Heart right ventricle (tissue), 16 donors: ENCODE measurements at regions not wholly inside any gene's neighbourhood (a gene's known extent, or its start where the extent isn't known, plus 50 kb on each side); places are given as distances from the start of the nearest gene placed in this dataset.

Experiments
- ATAC-seq, 8 donors: fragments of 200-7000 bp; cut with Tn5 transposase; one replicate each; pipeline ENCODE4 v1.9.1; 2020; ENCODE audit warnings: mild to moderate bottlenecking in 8 of 8, moderate library complexity in 8 of 8, moderate number of reproducible peaks in 1 of 8
- DNase-seq, 2 donors: peaks; one replicate each; pipeline ENCODE4 v3.0.0-alpha.2; 2020
- H3K27ac ChIP-seq, 10 donors: fragments of 200-600 bp; sonication (generic) in 2 of 10; one replicate each; pipeline versions ENCODE4 v1.5.0 to v1.8.0; 2020 to 2022; ENCODE audit warnings: mild to moderate bottlenecking in 3 of 10
- H3K27me3 ChIP-seq, 7 donors: fragments of 200-600 bp; one replicate each; pipeline ENCODE4 v1.8.0; 2021 to 2022; ENCODE audit warnings: mild to moderate bottlenecking in 2 of 7
- H3K36me3 ChIP-seq, 9 donors: fragments of 200-600 bp; sonication (generic) in 1 of 9; one replicate each; pipeline versions ENCODE4 v1.5.0 to v1.8.0; 2020 to 2022; ENCODE audit warnings: mild to moderate bottlenecking in 2 of 9
- H3K4me1 ChIP-seq, 9 donors: fragments of 200-600 bp; sonication (generic) in 1 of 9; one replicate each; pipeline versions ENCODE4 v1.5.0 to v1.8.0; 2020 to 2022; ENCODE audit warnings: mild to moderate bottlenecking in 4 of 9
- H3K4me3 ChIP-seq, 10 donors: fragments of 200-600 bp; sonication (generic) in 2 of 10; one replicate each; pipeline versions ENCODE4 v1.5.0 to v1.8.0; 2020 to 2022; ENCODE audit warnings: mild to moderate bottlenecking in 7 of 10, moderate library complexity in 2 of 10
- H3K9me3 ChIP-seq, 11 donors: fragments of 200-600 bp in 10 of 11; sonication (generic) in 2 of 11; one replicate each; pipeline versions ENCODE4 v1.5.0 to v1.8.0; 2013 to 2022; ENCODE audit warnings: mild to moderate bottlenecking in 2 of 11, control low read depth in 1 of 11, moderate library complexity in 1 of 11
- CTCF ChIP-seq, 9 donors: fragments of 200-600 bp; sonication (generic) in 2 of 9; IDR thresholded peaks; one replicate each; pipeline versions ENCODE4 v1.5.0 to v1.8.0; 2021 to 2022; ENCODE audit warnings: antibody characterized with exemption in 9 of 9, mild to moderate bottlenecking in 5 of 9, moderate library complexity in 1 of 9
- WGBS, 2 donors: extraction: QIAGEN DNeasy Blood & Tissue Kit; methylation state at CpG; one replicate each; pipeline ENCODE4 v1.1.7; 2013; ENCODE audit warnings: inconsistent platforms in 1 of 2; 5-methylcytosine and 5-hydroxymethylcytosine counted together
- intact Hi-C, 10 donors: fragments of 100-400 bp; cut with DNase I; formaldehyde crosslinking; loops; one replicate each; pipeline versions ENCODE4 v1.11.1 to v1.14.2; 2022
- donor health status: Arrhythmogenic right ventricular cardiomyopathy.
- donor health status: ischemic (EF 13 %, LVEDD 7.1; RV severe dilation, severe dysfunction).
- donor health status: healthy with polysubstance abuse.
- donor health status: DM: no; HTN: yes; CAD: no.
- donor health status: DM: no; HTN: no; CAD: no.
- donor health status: ischemic (EF 25% LVEDD 6.9; RV normal size, moderate dysfunction).
- donor health status: ischemic (EF 25% LVEDD 5.7; RV mildly dilated, moderate dysfunction).
- donor health status: healthy.
- donor health status: DM: yes; HTN: yes; CAD: no.
- donor health status: Ischemic cardiomyopathy.
- donor health status: ischemic (EF 35%, LVEDD 5.7; RV mildly dilated, moderate dysfunction).
- donor health status: nonischemic (EF 11% LVEDD 7.7; RV severe dilation, severe dysfunction).
- donor health status: DM: yes; HTN: yes; CAD: no.
- donor health status: PGD.
- donor health status: ischemic (EF 29% LVEDD 5.4; RV normal size, mild dysfunction).
- donor health status: nonischemic (EF 23%, LVEDD 6.1; RV moderate dilation, normal function).

- no peak for DNase-seq
- no peak for ATAC-seq
- TF ChIP-seq CTCF (IDR thresholded peaks at IDR 0.05), result no peak
- Histone ChIP-seq H3K4me3 (no peak overlapping the region), H3K36me3 (no peaks in the 10 kb centered on the region), H3K27me3 (no peaks in the 10 kb centered on the region), H3K4me1 (no peaks in the 10 kb centered on the region), H3K9me3 (no peaks in the 10 kb centered on the region), H3K27ac (no peak overlapping the region)
- WGBS, 2 donors, result 75% methylated on average over 5 of the region's 5 CpGs
- intact Hi-C loops, result no loop called here
Observed at GRCh38 chr13:72530471-72530870, 197.0 kb downstream of the MZT1 start.

GRCh38 chr13:72527333-72527732 is 200.1 kb downstream of the MZT1 start:
- Histone ChIP-seq H3K4me3 (no peak overlapping the region), H3K27ac (no peak overlapping the region), H3K27me3 (peaks cover 0 to 9% (median 0%) of the 10 kb centered on the region in 7 donors), H3K36me3 (no peaks in the 10 kb centered on the region), H3K9me3 (no peaks in the 10 kb centered on the region), H3K4me1 (no peaks in the 10 kb centered on the region)
- no peak for TF ChIP-seq CTCF (IDR thresholded peaks at IDR 0.05)
- no peak for DNase-seq
- no peak for ATAC-seq
- 90 to 95% methylated on average over 2 of the region's 2 CpGs for WGBS, 2 donors
- intact Hi-C loops, result no loop called here

GRCh38 chr13:72523593-72523992 is 203.8 kb downstream of the MZT1 start:
- 94 to 95% methylated on average over 2 of the region's 2 CpGs for WGBS, 2 donors
- no peak for ATAC-seq
- H3K27ac ChIP-seq, result no peak overlapping the region
- DNase-seq, result no peak
- no peaks in the 10 kb centered on the region for H3K36me3 ChIP-seq
- intact Hi-C loops, result no loop called here
- H3K9me3 ChIP-seq, result no peaks in the 10 kb centered on the region
- H3K4me3 ChIP-seq, result no peak overlapping the region
- H3K4me1 ChIP-seq, result no peaks in the 10 kb centered on the region
- peaks cover 0 to 9% (median 0%) of the 10 kb centered on the region in 7 donors for H3K27me3 ChIP-seq
- TF ChIP-seq CTCF (IDR thresholded peaks at IDR 0.05), result no peak

DNA sequence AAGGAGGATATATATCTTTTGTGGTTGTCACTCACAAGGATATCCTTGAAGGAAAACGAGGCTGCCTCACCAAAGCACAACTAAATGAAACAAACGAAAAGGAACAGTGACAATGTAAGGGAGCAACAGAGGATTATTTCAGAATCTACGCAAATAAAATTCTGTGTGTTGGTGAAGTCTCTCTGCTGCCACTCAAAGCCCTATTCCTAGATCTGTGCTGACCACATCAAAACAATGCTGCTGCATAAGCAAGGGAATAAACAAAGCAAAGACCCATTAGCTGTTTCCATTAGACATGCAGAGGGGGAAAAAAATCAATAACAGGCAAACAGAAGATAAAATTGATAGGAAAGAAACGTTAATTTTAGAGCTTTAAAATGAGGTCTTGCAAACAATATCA is 204.4 kb downstream of the MZT1 start:
- no peak overlapping the region for H3K27ac ChIP-seq
- no peaks in the 10 kb centered on the region for H3K36me3 ChIP-seq
- ATAC-seq, result no peak
- intact Hi-C loops, result no loop called here
- 79 to 85% methylated on average over 4 of the region's 4 CpGs for WGBS, 2 donors
- H3K4me1 ChIP-seq, result no peaks in the 10 kb centered on the region
- no peak overlapping the region for H3K4me3 ChIP-seq
- peaks cover 0 to 9% (median 0%) of the 10 kb centered on the region in 7 donors for H3K27me3 ChIP-seq
- DNase-seq, result no peak
- no peaks in the 10 kb centered on the region for H3K9me3 ChIP-seq
- no peak for TF ChIP-seq CTCF (IDR thresholded peaks at IDR 0.05)
